ENCODE measurements at regions not wholly inside any gene's neighbourhood (a gene's known extent, or its start where the extent isn't known, plus 50 kb on each side); places are given as distances from the start of the nearest gene placed in this dataset.

DNA sequence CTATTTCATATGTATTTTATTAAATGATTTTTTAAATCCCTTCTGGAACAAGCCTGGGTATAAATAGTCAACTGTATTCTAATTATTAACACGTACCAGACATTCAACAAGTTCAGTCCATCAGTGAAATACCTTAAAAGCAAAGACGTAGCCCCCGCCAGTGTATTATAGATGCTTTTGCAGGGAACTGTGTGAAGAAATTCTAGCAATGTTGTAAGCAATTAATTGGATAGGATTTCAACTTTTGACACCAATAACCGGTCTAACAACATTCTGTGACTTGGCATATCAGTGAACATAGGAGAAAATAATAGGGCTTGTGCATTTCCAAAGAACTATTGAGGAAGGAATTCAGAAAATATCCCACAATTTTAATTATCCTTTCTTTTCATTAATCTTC lies 67.2 kb upstream of the TGFBR2 start:
- TF ChIP-seq CTCF (IDR thresholded peaks at IDR 0.05): no peak
- no peak for TF ChIP-seq ZFX (IDR thresholded peaks at IDR 0.05; ENCODE audit: borderline replicate concordance)

Measured in 22Rv1 (cell line).